Activated CD8-positive, alpha-beta memory T cell treated with anti-CD3 and anti-CD28 coated beads, Interleukin-2, amount 50 U/mL, for 4 hours (primary cell): ENCODE measurements at regions not wholly inside any gene's neighbourhood (a gene's known extent, or its start where the extent isn't known, plus 50 kb on each side); places are given as distances from the start of the nearest gene placed in this dataset.

ENCODE experiments used
- DNase-seq: peaks from one replicate; pipeline ENCODE4 v3.0.0-alpha.2; 2020

GRCh38 chr10:3510741-3511140 is 274.3 kb downstream of the KLF6 start:
- no peak for DNase-seq

DNA sequence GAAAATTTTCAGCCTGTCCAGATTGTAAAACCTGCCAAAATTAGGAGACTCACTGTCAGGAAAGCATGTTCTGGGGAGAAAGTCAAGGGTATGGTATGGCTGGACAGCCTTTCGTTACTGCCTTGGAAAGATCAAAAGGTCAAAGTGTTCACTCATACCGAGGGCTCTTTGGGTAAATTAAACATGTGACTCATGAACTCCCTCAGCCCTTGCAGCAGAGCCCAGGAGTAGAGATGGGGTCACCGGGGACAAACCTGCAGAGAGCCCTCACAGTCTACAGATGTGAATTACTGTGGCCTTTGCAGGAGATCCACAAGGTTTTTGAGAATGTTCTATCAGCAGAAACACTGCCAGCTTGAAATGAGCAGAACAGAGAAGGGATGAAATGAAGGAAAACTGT is 275.7 kb downstream of the KLF6 start:
- no peak for DNase-seq

GRCh38 chr10:3503299-3503698 is 281.7 kb downstream of the KLF6 start:
- DNase-seq: no peak

DNA sequence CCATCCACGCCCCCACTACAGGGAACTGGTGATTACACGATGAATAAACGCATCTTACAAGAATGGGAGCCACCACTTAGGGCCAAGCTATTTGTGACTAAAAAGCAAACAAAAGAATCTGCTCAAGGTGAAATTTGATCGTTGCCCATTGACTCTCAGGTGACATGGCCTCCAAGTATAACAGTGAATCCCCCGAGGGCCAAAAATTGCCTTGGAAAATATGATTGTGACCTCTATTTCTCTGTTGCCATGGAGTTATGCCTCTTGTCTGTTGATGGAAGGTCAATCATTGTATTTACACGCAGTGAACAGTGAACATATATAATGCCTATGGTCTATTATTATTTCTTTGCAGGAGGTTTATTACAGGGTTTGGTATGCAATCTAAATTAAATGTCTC is 282.3 kb downstream of the KLF6 start:
- DNase-seq: no peak

- no peak for DNase-seq
These were observed 284.6 kb downstream of the KLF6 start for GRCh38 chr10:3500408-3500856.

GRCh38 chr10:3499120-3499519 is 285.9 kb downstream of the KLF6 start:
- no peak for DNase-seq

GRCh38 chr10:3497581-3497980 is 287.4 kb downstream of the KLF6 start:
- no peak for DNase-seq

DNA sequence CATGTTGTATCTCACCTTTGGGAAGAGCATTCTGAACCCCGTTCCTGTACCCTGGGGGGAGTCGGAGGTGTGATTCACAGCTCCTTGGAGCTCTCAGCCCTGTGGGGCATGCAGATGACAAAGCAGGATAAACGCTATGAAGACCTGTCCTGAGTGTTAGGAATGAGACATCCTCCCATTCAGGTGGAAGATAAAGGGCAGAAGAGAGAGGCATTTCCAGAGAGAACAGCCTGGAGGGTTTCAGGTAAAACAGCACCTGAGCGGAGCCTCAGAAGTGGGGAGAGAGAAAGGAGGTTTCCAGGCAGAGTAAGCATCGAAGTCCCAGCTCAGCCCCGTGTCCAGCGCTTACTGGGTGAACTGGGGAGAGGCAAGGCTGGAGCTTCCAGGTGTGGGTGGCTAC is 288.9 kb downstream of the KLF6 start:
- no peak for DNase-seq

- no peak for DNase-seq
These were observed 289.7 kb downstream of the KLF6 start for GRCh38 chr10:3495281-3495680.

DNA sequence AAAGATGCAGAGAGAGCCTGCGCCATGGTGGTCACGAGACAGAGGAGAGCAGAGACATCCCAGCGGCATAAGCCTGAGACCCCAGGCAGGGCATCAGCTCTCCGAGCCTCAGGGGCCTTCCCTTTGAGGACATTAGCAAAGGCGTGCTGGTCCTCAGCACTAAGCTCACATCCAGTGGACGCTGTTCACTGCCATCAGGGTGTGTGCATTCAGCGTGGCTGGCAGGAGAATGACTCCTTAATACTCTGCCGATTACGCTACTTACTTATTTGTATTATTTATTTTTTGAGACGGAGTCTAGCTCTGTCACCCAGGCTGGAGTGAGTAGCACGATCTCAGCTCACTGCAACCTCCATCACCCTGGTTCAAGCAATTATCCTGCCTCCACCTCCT is 290.2 kb downstream of the KLF6 start:
- no peak for DNase-seq

DNA sequence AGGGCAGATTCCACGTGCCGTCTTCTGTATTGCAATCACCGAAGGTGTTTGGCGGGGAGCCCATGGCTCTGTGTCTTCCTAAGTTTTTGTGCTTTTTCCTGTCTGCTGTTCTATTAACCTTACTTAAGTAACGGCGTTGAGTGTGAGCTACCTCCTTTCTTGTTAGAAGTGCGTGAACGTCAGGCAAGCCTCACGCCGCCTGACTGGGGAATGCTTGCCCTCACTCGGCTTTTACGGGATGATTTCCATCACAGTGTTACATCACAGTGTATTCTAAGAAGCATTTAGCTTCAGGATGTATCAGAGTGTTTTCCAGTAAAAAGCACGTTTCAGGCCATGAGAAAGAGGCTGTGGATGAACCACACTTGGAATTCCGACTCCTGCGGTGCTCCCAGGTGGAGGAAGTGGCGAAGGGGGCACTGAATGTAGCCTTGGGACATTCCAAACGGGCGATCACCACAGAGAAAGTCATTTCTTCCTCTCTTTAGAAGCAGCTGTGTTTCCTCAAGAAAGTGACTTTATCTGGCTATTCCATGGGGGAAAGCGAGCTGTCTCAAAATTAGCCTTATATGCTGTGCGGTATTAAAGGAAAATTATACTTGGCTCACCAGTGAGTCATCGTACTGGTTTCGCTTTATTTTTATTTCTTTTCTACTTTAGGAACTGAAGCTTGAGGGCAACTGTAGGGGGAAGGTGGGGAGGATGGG is 290.7 kb downstream of the KLF6 start:
- DNase-seq: no peak

GRCh38 chr10:3493621-3494020 is 291.4 kb downstream of the KLF6 start:
- DNase-seq: no peak

- DNase-seq: no peak
These were observed 293.4 kb downstream of the KLF6 start for GRCh38 chr10:3491571-3491970.

- no peak for DNase-seq
These were observed 297.8 kb downstream of the KLF6 start for GRCh38 chr10:3487228-3487627.

GRCh38 chr10:3486346-3487065 is 298.5 kb downstream of the KLF6 start:
- DNase-seq: no peak

DNA sequence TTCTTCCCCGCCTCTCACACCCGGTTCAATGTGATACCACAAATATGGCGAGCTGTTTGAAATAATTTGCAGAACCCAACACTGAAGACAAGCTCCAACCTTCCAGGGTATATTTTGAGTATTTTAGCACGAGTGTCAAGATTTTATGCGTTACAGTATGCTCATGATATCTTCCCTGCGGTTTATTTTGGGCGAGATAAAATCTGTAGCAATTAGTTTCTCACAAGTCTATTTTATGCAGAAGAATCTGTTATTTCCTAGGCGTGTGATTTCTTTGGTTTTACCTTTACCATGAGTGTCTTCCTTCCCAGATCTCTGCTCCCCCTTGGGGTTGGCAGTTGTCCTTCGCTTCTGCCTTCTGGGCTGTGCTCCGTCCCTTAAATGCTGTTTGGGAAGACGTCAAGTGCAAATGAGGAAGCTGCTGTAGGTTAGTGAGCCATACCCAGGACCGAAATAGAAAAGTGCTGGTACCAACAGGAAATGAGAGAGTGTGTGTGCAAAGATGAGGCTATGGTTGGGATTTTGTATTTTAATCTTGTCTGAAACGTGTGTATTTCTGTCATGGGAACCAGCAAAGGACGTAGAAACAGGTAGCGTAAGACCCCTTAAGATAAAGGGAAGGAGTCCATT is 299.8 kb downstream of the KLF6 start:
- DNase-seq: no peak

DNA sequence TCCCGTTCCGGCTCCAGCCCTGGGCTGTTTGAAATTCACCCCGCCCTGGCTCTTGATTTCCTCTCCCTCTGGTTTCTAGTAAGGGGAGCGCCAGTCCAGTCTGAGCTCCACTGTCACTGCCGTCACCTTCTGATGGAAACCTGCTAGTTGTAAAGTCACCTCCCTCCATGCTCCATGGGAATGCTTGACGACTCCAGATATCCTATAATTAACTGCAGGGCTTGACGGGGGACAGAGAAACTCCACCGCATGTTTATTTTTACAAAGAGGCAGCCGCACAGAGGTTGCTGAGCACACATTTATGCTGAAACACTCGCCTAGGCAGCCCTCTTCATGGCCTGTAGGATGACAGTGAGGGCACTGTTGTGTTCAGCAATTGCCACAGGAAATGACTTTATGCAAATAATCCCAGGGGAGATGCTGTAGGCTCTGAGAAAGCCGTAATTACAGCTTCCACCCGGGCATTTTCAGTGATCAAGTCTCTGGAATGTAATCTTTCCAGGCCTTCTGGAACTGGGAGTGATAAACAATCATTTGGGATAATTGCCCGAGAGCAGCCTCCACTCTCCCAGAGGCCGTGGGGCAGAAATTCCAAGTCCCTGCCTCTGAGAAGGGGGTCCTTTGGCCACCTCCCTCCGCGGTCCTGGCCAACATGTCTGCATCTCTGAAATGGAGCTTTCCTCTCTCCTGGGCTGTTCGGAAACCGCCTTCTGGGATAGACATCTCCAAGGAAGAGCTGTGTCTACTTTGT is 300.5 kb downstream of the KLF6 start:
- no peak for DNase-seq

DNA sequence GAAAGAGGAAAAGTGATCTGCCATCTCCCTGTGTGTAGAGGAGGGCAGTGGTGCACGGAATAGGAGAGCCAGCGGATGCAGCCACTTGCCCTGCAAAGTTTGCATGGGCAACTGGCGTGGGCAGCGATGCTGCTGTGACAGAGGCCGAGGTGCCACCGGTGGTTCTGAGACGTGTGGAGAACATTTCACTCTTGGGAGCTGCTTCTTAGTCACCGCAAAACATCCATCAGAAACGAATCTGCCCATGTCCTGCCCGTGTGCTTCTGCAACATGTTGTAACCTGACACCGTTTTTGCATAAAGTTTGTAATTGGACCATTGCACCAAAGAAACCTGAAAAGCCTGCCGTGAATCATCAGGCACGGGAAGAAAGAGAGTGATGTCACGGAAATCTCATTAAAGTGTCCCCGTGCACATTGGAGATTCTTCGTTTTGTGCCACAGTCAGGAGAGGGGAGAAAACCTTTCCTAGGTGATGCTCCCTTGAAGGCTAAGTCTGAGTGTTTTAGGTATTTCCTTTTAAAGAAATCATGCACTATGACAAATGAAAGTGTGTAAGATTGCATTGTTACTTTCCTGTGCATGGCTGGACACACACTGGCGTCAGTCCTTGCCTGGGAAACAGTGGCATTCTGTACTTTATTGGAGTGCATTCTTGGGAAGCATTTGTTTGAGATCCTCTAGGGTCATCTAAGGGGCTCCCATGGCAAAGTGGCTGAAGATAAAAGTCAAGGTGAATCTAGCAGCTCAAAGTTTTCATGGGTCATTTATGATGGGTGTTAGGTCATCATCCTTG is 302.6 kb downstream of the KLF6 start:
- DNase-seq: no peak

DNA sequence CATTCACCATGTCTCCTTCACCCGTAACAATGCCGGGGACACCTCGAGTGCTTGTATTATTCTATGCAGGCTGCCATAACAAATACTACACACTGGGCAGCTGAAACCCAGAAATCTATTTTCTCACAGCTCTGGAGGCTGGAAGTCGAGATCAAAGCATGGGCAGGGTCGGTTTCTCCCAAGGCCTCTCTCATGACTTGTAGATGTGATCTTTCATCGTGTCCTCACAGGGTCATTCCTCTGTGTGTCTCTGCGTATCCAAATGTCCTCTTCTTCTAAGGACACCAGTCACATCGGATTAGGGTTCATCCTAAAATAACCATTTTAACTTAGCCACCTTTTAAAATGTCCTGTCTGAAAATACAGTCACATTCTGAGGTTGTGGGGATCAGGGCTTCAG is 303.5 kb downstream of the KLF6 start:
- no peak for DNase-seq

GRCh38 chr10:3480990-3481315 is 304.1 kb downstream of the KLF6 start:
- no peak for DNase-seq

- DNase-seq: no peak
These were observed 304.6 kb downstream of the KLF6 start for GRCh38 chr10:3480281-3480989.

DNA sequence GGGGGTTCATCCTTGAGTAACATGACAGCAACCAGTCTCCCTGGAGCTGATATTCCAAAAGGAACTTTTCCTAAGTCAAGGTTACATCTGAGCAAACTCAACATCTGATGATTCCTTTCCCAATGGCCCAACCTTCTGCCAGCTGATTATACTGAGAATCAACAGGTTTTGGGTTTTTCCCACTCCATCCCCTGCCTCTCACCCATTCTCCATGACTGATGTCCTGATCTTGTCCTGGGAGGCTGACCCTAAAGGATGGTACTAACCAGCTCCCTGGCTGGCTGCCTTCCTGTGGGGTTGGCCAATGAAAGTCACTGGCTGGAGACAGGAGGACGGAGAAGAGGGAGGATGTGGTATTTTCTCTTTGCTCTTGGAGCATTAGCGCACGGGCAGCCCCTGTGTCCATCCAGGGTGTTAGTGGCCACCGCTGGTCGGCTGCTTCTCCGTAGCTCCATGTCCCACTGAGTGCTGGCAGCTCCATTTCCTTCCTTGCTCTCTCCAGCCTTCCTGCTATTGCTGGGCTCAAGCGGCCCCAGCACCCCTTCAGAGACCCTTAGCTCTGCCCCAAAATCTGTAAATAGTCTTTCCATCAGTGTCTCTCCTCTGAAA is 306.2 kb upstream of the PITRM1 start:
- no peak for DNase-seq
